Activated B cell treated with CpG ODN at 0.5 μM for 24 hours (primary cell): ENCODE measurements at regions not wholly inside any gene's neighbourhood (a gene's known extent, or its start where the extent isn't known, plus 50 kb on each side); places are given as distances from the start of the nearest gene placed in this dataset.

Experiments
- ATAC-seq: fragments of 200-7000 bp; cut with Tn5 transposase; one replicate; pipeline ENCODE4 v1.10.0; 2021; ENCODE audit warnings: low read depth, mild to moderate bottlenecking, moderate library complexity
- CTCF ChIA-PET: fragments of 350-600 bp; sonication (Branson Sonifier 250); formaldehyde crosslinking; loops from one replicate; lab custom pipeline; 2021; ENCODE audit warnings: antibody characterized with exemption; lab: Charles Lee
- POLR2A ChIA-PET: fragments of 350-600 bp; sonication (Branson Sonifier 250); formaldehyde crosslinking; loops from one replicate; lab custom pipeline; 2021; ENCODE audit warnings: antibody characterized with exemption; lab: Charles Lee
- DNase-seq: peaks from one replicate; pipeline ENCODE4 v3.0.0; 2022
- H3K27ac Mint-ChIP-seq: one replicate; pipeline ENCODE4 v1.8.0; 2020; ENCODE audit warnings: mixed read lengths
- H3K27me3 Mint-ChIP-seq: one replicate; pipeline ENCODE4 v1.8.0; 2021; ENCODE audit warnings: mixed read lengths
- H3K36me3 Mint-ChIP-seq: one replicate; pipeline ENCODE4 v1.8.0; 2021; ENCODE audit warnings: low read depth, mixed read lengths
- H3K4me1 Mint-ChIP-seq: one replicate; pipeline ENCODE4 v1.8.0; 2021; ENCODE audit warnings: mixed read lengths
- H3K4me3 Mint-ChIP-seq: one replicate; pipeline ENCODE4 v1.8.0; 2020; ENCODE audit warnings: mild to moderate bottlenecking, mixed read lengths
- H3K9me3 Mint-ChIP-seq: one replicate; pipeline ENCODE4 v1.8.0; 2020; ENCODE audit warnings: mixed read lengths
- CTCF ChIP-seq: fragments of 200-600 bp; IDR thresholded peaks from one replicate; pipeline ENCODE4 v1.8.0; 2022; ENCODE audit warnings: antibody characterized with exemption, mild to moderate bottlenecking
- intact Hi-C: fragments of 100-400 bp; cut with micrococcal nuclease; formaldehyde crosslinking; loops from one replicate; pipeline ENCODE4 v1.15.1; 2024

GRCh38 chr9:2321523-2322148 lies 300.0 kb upstream of the VLDLR start:
- ChIA-PET POLR2A (no interaction called here), CTCF (no interaction called here)
- Mint-ChIP-seq H3K27me3 (peaks cover 3% of the 10 kb centered on the region), H3K36me3 (no peaks in the 10 kb centered on the region), H3K4me3 (no peak overlapping the region), H3K27ac (no peak overlapping the region), H3K4me1 (no peaks in the 10 kb centered on the region), H3K9me3 (no peaks in the 10 kb centered on the region)
- no peak for TF ChIP-seq CTCF
- ATAC-seq (no peak), DNase-seq (no peak)
- intact Hi-C loops, result no loop called here

- no peak for TF ChIP-seq CTCF
- Mint-ChIP-seq H3K4me1 (no peaks in the 10 kb centered on the region), H3K36me3 (no peaks in the 10 kb centered on the region), H3K9me3 (no peaks in the 10 kb centered on the region), H3K4me3 (no peak overlapping the region), H3K27ac (no peak overlapping the region), H3K27me3 (peaks cover 3% of the 10 kb centered on the region)
- CTCF ChIA-PET, result no interaction called here
- ATAC-seq, result no peak
- POLR2A ChIA-PET, result no interaction called here
- DNase-seq, result no peak
- intact Hi-C loops, result no loop called here
Observed at GRCh38 chr9:2324742-2325141, 296.8 kb upstream of the VLDLR start.

- no peak for TF ChIP-seq CTCF
- ATAC-seq (no peak), DNase-seq (no peak)
- CTCF ChIA-PET, result no interaction called here
- H3K4me1 Mint-ChIP-seq, result no peaks in the 10 kb centered on the region
- H3K4me3 Mint-ChIP-seq, result no peak overlapping the region
- H3K27ac Mint-ChIP-seq, result no peak overlapping the region
- POLR2A ChIA-PET, result no interaction called here
- no peaks in the 10 kb centered on the region for H3K36me3 Mint-ChIP-seq
- H3K9me3 Mint-ChIP-seq, result peaks cover 3% of the 10 kb centered on the region
- intact Hi-C loops, result no loop called here
- no peaks in the 10 kb centered on the region for H3K27me3 Mint-ChIP-seq
Observed at GRCh38 chr9:2332663-2333062, 288.9 kb upstream of the VLDLR start.

GRCh38 chr9:2335260-2335659 lies 286.3 kb upstream of the VLDLR start:
- POLR2A ChIA-PET, result no interaction called here
- Mint-ChIP-seq H3K27me3 (no peaks in the 10 kb centered on the region), H3K27ac (no peak overlapping the region), H3K4me3 (no peak overlapping the region), H3K4me1 (no peaks in the 10 kb centered on the region), H3K9me3 (no peaks in the 10 kb centered on the region), H3K36me3 (no peaks in the 10 kb centered on the region)
- no peak for TF ChIP-seq CTCF
- DNase-seq (no peak), ATAC-seq (no peak)
- intact Hi-C loops, result no loop called here
- CTCF ChIA-PET, result no interaction called here

GRCh38 chr9:2336055-2336454 lies 285.5 kb upstream of the VLDLR start:
- Mint-ChIP-seq H3K36me3 (no peaks in the 10 kb centered on the region), H3K4me3 (no peak overlapping the region)
- no peak for ATAC-seq

More at GRCh38 chr9:2336055-2336454, 285.5 kb upstream of the VLDLR start:
- no peak for DNase-seq
- no peak for TF ChIP-seq CTCF
- Mint-ChIP-seq H3K4me1 (no peaks in the 10 kb centered on the region), H3K27ac (no peak overlapping the region), H3K27me3 (no peaks in the 10 kb centered on the region), H3K9me3 (no peaks in the 10 kb centered on the region)
- CTCF ChIA-PET, result no interaction called here
- POLR2A ChIA-PET, result no interaction called here
- intact Hi-C loops, result no loop called here
